K562 (cell line): ENCODE measurements at regions not wholly inside any gene's neighbourhood (a gene's known extent, or its start where the extent isn't known, plus 50 kb on each side); places are given as distances from the start of the nearest gene placed in this dataset.
A peak's percentile ranks its signal among the peaks of the same experiment; 100 is the strongest.

Experiments used
- ATAC-seq: fragments of 200-7000 bp; cut with Tn5 transposase; 3 replicates; pipeline ENCODE4 v1.9.1; 2020; ENCODE audit warnings: moderate library complexity
- BruUV-seq: library from RNA; stranded (reverse); fragments of 400-500 nt; replicated peaks from 2 replicates; lab custom pipeline; 2021; lab: Mats Ljungman, UMichigan
- CTCF ChIA-PET: fragments of 300-600 bp; formaldehyde crosslinking; extraction: SDS; loops from one replicate; lab custom pipeline; 2021; ENCODE audit warnings: low intra/inter-chr PET ratio; lab: Yijun Ruan, JAX
- POLR2A ChIA-PET: fragments of 300-600, 350-650 bp; sonication (Branson Sonifier 250); formaldehyde crosslinking; extraction: SDS; loops from one replicate; lab custom pipeline; 2021; ENCODE audit warnings: antibody characterized with exemption, inconsistent platforms; lab: Yijun Ruan, JAX
- DNase-seq, 4 experiments: peaks; one replicate each; pipeline versions ENCODE4 v3.0.0 to v3.0.0-alpha.2; 2011 to 2018; ENCODE audit warnings: low spot score in 3 of 4, mixed read lengths in 3 of 4; ENCODE audit errors: extremely low read depth in 1 of 4
- FAIRE-seq: peaks from 2 replicates; lab custom pipeline; 2011; peaks lifted over from hg19 to GRCh38; lab: Jason Lieb, UNC
- H2AFZ ChIP-seq: 2 replicates; pipeline ENCODE4 v1.6.0; 2011; ENCODE audit warnings: low read depth, low read length, control low read depth, inconsistent platforms
- H3K27ac ChIP-seq: fragments of 200-600 bp; 3 replicates; pipeline ENCODE4 v1.8.0; 2011; ENCODE audit warnings: low read depth, mild to moderate bottlenecking, control low read depth, inconsistent platforms, low read length, moderate library complexity, mixed read lengths; ENCODE audit errors: extremely low read depth
- H3K27me3 ChIP-seq, 2 experiments: fragments of 300-600 bp in 1 of 2; 2 replicates in 1 of 2; 3 replicates in 1 of 2; pipeline versions ENCODE4 v1.6.0 to v1.8.0; 2011; ENCODE audit warnings: inconsistent platforms in 2 of 2, low read length in 2 of 2, mild to moderate bottlenecking in 1 of 2, mixed read lengths in 1 of 2, moderate library complexity in 1 of 2; ENCODE audit not compliant: control insufficient read depth in 2 of 2, insufficient read depth in 2 of 2
- H3K36me3 ChIP-seq: fragments of 300-600 bp; 3 replicates; pipeline ENCODE4 v1.8.0; 2011; ENCODE audit warnings: mild to moderate bottlenecking, low read length, inconsistent platforms; ENCODE audit not compliant: control insufficient read depth, insufficient read depth
- H3K4me1 ChIP-seq, 2 experiments: fragments of 200-600 bp in 1 of 2; replicated peaks in 1 of 2; 2 replicates in 1 of 2; 3 replicates in 1 of 2; pipeline versions ENCODE4 v1.5.1 to v1.8.0; 2011; ENCODE audit warnings: inconsistent platforms in 2 of 2, low read length in 2 of 2, mild to moderate bottlenecking in 1 of 2, mixed read lengths in 1 of 2, moderate library complexity in 1 of 2; ENCODE audit not compliant: control insufficient read depth in 2 of 2, insufficient read depth in 2 of 2
- H3K4me2 ChIP-seq: 2 replicates; pipeline ENCODE4 v1.6.1; 2011; ENCODE audit warnings: low read length, control low read depth, inconsistent platforms, mixed read lengths; ENCODE audit not compliant: insufficient read depth
- H3K4me3 ChIP-seq: fragments of 200-600 bp; sonication (generic), shearing (Covaris generic); 2 replicates; pipeline ENCODE4 v1.5.1; 2016; ENCODE audit warnings: control low read depth, inconsistent platforms
- H3K79me2 ChIP-seq: fragments of 200-600 bp; 3 replicates; pipeline ENCODE4 v1.8.0; 2011; ENCODE audit warnings: low read length, inconsistent platforms; ENCODE audit not compliant: control insufficient read depth, insufficient read depth
- H3K9ac ChIP-seq, 2 experiments: 2 replicates each; pipeline versions ENCODE4 v1.6.0 to v1.6.1; 2011; ENCODE audit warnings: low read depth in 2 of 2, low read length in 2 of 2, control low read depth in 1 of 2, inconsistent platforms in 1 of 2, mild to moderate bottlenecking in 1 of 2, mixed read lengths in 1 of 2; ENCODE audit not compliant: insufficient read depth in 1 of 2
- H3K9me1 ChIP-seq: one replicate; pipeline ENCODE4 v1.6.0; 2011; ENCODE audit warnings: inconsistent platforms, mild to moderate bottlenecking, low read length, moderate library complexity; ENCODE audit not compliant: control insufficient read depth, insufficient read depth
- H3K9me3 ChIP-seq: replicated peaks from 2 replicates; pipeline ENCODE4 v1.5.1; 2011; ENCODE audit warnings: low read depth, low read length, inconsistent platforms; ENCODE audit not compliant: control insufficient read depth, insufficient read depth
- H4K20me1 ChIP-seq: replicated peaks from 2 replicates; pipeline ENCODE4 v1.6.1; 2011; ENCODE audit warnings: low read length, inconsistent platforms, mixed read lengths; ENCODE audit not compliant: control insufficient read depth, insufficient read depth
- BRCA1 ChIP-seq, 2 experiments: fragments of 450-650 bp in 1 of 2; sonication (generic) in 1 of 2; formaldehyde crosslinking in 1 of 2; IDR thresholded peaks; 2 replicates each; pipeline versions ENCODE4 v1.5.0 to v1.6.1; 2017 to 2020; ENCODE audit warnings: mild to moderate bottlenecking in 1 of 2, missing genetic modification reagents in 1 of 2
- PHF8 ChIP-seq: fragments of 200-600 bp; sonication (generic); IDR thresholded peaks from 2 replicates; pipeline ENCODE4 v1.6.1; 2012; ENCODE audit warnings: mixed run types, mild to moderate bottlenecking, inconsistent platforms, low read length, moderate library complexity, borderline replicate concordance
- RBM34 ChIP-seq: fragments of 200-400 bp; formaldehyde crosslinking; IDR thresholded peaks from 2 replicates; pipeline ENCODE4 v1.6.1; 2018; ENCODE audit warnings: low read length, borderline replicate concordance; ENCODE audit not compliant: insufficient read depth
- ZNF197 ChIP-seq: fragments of 200-800 bp; sonication (Bioruptor generic); IDR thresholded peaks from 2 replicates; pipeline ENCODE4 v1.6.1; 2016; ENCODE audit warnings: low read depth, missing genetic modification characterization, missing compliant biosample characterization
- ZNF707 ChIP-seq: fragments of 250-450 bp; sonication (Bioruptor Pico); conservative IDR thresholded peaks from 2 replicates; pipeline ENCODE4 v1.8.0; 2022; ENCODE audit warnings: inconsistent platforms, mild to moderate bottlenecking, moderate library complexity
- WGBS: fragments of 100-300 bp; shearing (Covaris generic); methylation state at CpG from one replicate; pipeline ENCODE4 v1.1.6; 2016; ENCODE audit warnings: low coverage, mixed read lengths; ENCODE audit not compliant: insufficient coverage; ENCODE audit errors: missing lambda C conversion rate; 5-methylcytosine and 5-hydroxymethylcytosine counted together
- in situ Hi-C: fragments of 300-500 bp; cut with MboI; formaldehyde crosslinking; loops from 4 replicates; pipeline ENCODE4 v1.15.0; 2018; ENCODE audit warnings: inconsistent platforms, mixed read lengths
- intact Hi-C: fragments of 100-400 bp; cut with micrococcal nuclease; formaldehyde crosslinking; loops from 2 replicates; pipeline ENCODE4 v1.14.2; 2022
- TF ChIP-seq, protein P1 (sequence below): fragments of 450-650 bp; IDR thresholded peaks from 2 replicates; pipeline ENCODE4 v1.7.0; 2016; ENCODE audit warnings: borderline replicate concordance

- TF ChIP-seq RBM34 (no peak), PHF8 (no peak), BRCA1 (IDR thresholded peaks at IDR 0.05) (no peak), BRCA1 (CRISPR knock-in tag; IDR thresholded peaks at IDR 0.05) (no peak), ZNF197 (CRISPR knock-in tag) (no peak)
Measured at GRCh38 chr13:76645632-76646031, 240.6 kb downstream of the KCTD12 start (continued).

- TF ChIP-seq ZNF707 (CRISPR knock-in tag), result no peak
- TF ChIP-seq, protein P1, sequence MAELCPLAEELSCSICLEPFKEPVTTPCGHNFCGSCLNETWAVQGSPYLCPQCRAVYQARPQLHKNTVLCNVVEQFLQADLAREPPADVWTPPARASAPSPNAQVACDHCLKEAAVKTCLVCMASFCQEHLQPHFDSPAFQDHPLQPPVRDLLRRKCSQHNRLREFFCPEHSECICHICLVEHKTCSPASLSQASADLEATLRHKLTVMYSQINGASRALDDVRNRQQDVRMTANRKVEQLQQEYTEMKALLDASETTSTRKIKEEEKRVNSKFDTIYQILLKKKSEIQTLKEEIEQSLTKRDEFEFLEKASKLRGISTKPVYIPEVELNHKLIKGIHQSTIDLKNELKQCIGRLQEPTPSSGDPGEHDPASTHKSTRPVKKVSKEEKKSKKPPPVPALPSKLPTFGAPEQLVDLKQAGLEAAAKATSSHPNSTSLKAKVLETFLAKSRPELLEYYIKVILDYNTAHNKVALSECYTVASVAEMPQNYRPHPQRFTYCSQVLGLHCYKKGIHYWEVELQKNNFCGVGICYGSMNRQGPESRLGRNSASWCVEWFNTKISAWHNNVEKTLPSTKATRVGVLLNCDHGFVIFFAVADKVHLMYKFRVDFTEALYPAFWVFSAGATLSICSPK, result no peak
- DNase-seq (peak in 1 of 4 experiments; percentile 3), ATAC-seq (no peak), FAIRE-seq (no peak)
- in situ Hi-C loops (no loop called here), intact Hi-C loops (no loop called here)
- H2AFZ ChIP-seq, result no peak overlapping the region
- no peak overlapping the region for H3K27ac ChIP-seq
- H3K9me3 ChIP-seq, result no peaks in the 10 kb centered on the region
- WGBS, result 0% methylated on average over 1 of the region's 1 CpG
- no TSS peak for BruUV-seq
- H3K4me1 ChIP-seq, result no peaks in the 10 kb centered on the region
- no peaks in the 10 kb centered on the region for H3K79me2 ChIP-seq
- CTCF ChIA-PET, result interaction anchor here (0.5 kb wide), 1 partner anchor 16 kb away, joined by 3 read pairs; no protein-coding TSS in a partner anchor
- no peaks in the 10 kb centered on the region for H3K9me1 ChIP-seq
- no peaks in the 10 kb centered on the region for H3K27me3 ChIP-seq
- no peaks in the 10 kb centered on the region for H3K36me3 ChIP-seq
- no peak overlapping the region for H3K9ac ChIP-seq
- no peak overlapping the region for H3K4me2 ChIP-seq
- no peak overlapping the region for H3K4me3 ChIP-seq
- H4K20me1 ChIP-seq, result no peaks in the 10 kb centered on the region
- POLR2A ChIA-PET, result no interaction called here
Measured at GRCh38 chr13:76644906-76645305, 241.3 kb downstream of the KCTD12 start.
